OCI-LY7 (cell line): ENCODE measurements at regions not wholly inside any gene's neighbourhood (a gene's known extent, or its start where the extent isn't known, plus 50 kb on each side); places are given as distances from the start of the nearest gene placed in this dataset.

Source experiments
- CTCF ChIP-seq: fragments of 200-600 bp; sonication (generic); conservative IDR thresholded peaks from 2 replicates; pipeline ENCODE4 v1.5.1; 2014; ENCODE audit warnings: mild to moderate bottlenecking, antibody characterized with exemption, low read length, moderate library complexity, mixed read lengths
- EZH2phosphoT487 ChIP-seq: fragments of 200-600 bp; sonication (generic); IDR thresholded peaks from 2 replicates; pipeline ENCODE4 v1.6.1; 2018; ENCODE audit warnings: low read depth, borderline replicate concordance, mild to moderate bottlenecking, mixed run types, antibody characterized with exemption, low read length, moderate library complexity, mixed read lengths

DNA sequence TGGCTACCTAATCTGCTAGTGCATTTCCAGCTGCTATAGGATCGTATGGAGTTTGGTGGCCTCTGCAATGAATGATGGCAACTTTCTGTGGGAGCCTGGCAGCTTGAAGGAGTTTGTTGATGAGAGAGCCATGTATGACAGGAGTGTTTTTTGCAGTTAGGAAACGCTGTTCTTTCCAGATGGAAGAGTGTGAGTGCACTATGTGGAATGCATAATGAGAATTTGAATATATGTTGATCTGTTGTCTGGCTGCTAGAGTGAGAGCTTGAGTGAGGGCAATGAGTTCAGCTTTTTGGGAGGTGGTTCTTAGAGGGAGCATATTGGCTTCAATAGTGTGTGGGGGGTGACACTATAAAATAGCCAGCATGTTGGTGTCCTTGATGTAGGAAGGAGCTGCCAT, 51.0 kb upstream of the APOBEC4 start:
- TF ChIP-seq CTCF (no peak), EZH2phosphoT487 (no peak)
